Uterus (tissue), 3 donors: ENCODE measurements at regions not wholly inside any gene's neighbourhood (a gene's known extent, or its start where the extent isn't known, plus 50 kb on each side); places are given as distances from the start of the nearest gene placed in this dataset.

ENCODE experiments used
- DNase-seq, 2 donors: peaks; one replicate each; pipeline ENCODE4 v3.0.0-alpha.2; 2019 to 2020
- H3K27ac ChIP-seq, 2 donors: fragments of 200-600 bp; sonication (generic); 1 replicate in 1 of 2; 2 replicates in 1 of 2; pipeline ENCODE4 v1.5.1; 2016 to 2018
- H3K27me3 ChIP-seq, 2 donors: fragments of 200-600 bp; sonication (generic); one replicate each; pipeline ENCODE4 v1.5.1; 2018 to 2019; ENCODE audit warnings: control low read depth in 1 of 2
- H3K36me3 ChIP-seq, 2 donors: fragments of 200-600 bp; sonication (generic); one replicate each; pipeline ENCODE4 v1.5.1; 2019; ENCODE audit warnings: control low read depth in 1 of 2
- H3K4me1 ChIP-seq, 2 donors: fragments of 200-600 bp; sonication (generic); one replicate each; pipeline ENCODE4 v1.5.1; 2018 to 2019; ENCODE audit warnings: control low read depth in 1 of 2
- H3K4me3 ChIP-seq, 2 donors: fragments of 200-600 bp; sonication (generic); 1 replicate in 1 of 2; 2 replicates in 1 of 2; pipeline ENCODE4 v1.5.1; 2018 to 2019; ENCODE audit warnings: mild to moderate bottlenecking in 1 of 2
- H3K9me3 ChIP-seq, 2 donors: fragments of 200-600 bp; sonication (generic); one replicate each; pipeline ENCODE4 v1.5.1; 2019; ENCODE audit warnings: control low read depth in 1 of 2
- POLR2A ChIP-seq, 2 donors: fragments of 450-650 bp; IDR thresholded peaks; one replicate each; pipeline ENCODE4 v1.6.1; 2016; ENCODE audit warnings: antibody characterized with exemption in 2 of 2, mild to moderate bottlenecking in 1 of 2, moderate library complexity in 1 of 2
- intact Hi-C: fragments of 100-400 bp; cut with DNase I; formaldehyde crosslinking; loops from one replicate; pipeline ENCODE4 v1.15.1; 2023; ENCODE audit warnings: low total_unique reads
- TF ChIP-seq, protein P1 (sequence below), 4 experiments: fragments of 200-600 bp in 2 of 4; fragments of 450-650 bp in 2 of 4; sonication (generic) in 2 of 4; IDR thresholded peaks; one replicate each; pipeline ENCODE4 v1.5.1; 2016 to 2019; ENCODE audit warnings: antibody characterized with exemption in 4 of 4, mild to moderate bottlenecking in 2 of 4, moderate library complexity in 1 of 4
- donor health status: DM: yes; HTN: yes; CAD: no.

DNA sequence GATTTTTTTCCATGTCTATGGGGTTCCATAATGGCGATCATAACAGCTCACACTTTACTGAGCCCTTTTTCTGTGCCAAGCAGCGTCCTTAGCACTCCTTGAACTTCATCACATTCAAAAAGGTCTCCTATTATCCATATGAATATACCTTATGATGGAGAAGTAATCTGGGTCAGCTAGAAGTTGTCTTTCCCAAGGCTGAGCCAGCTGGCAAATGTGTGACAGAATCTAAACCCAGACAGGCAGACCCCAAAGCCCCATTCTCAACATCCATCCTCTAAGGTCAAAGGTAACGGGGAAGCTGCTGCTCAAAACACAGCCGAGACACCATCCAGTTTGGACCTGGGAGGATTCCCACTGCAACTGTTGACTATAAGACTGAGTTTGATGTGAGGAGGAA is 249.6 kb downstream of the PRDM2 start:
- intact Hi-C loops, result no loop called here
- DNase-seq, result no peak
- no peaks in the 10 kb centered on the region for H3K4me1 ChIP-seq
- TF ChIP-seq, protein P1, sequence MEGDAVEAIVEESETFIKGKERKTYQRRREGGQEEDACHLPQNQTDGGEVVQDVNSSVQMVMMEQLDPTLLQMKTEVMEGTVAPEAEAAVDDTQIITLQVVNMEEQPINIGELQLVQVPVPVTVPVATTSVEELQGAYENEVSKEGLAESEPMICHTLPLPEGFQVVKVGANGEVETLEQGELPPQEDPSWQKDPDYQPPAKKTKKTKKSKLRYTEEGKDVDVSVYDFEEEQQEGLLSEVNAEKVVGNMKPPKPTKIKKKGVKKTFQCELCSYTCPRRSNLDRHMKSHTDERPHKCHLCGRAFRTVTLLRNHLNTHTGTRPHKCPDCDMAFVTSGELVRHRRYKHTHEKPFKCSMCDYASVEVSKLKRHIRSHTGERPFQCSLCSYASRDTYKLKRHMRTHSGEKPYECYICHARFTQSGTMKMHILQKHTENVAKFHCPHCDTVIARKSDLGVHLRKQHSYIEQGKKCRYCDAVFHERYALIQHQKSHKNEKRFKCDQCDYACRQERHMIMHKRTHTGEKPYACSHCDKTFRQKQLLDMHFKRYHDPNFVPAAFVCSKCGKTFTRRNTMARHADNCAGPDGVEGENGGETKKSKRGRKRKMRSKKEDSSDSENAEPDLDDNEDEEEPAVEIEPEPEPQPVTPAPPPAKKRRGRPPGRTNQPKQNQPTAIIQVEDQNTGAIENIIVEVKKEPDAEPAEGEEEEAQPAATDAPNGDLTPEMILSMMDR (IDR thresholded peaks at IDR 0.05), result no peak
- TF ChIP-seq POLR2A (IDR thresholded peaks at IDR 0.05), result no peak
- H3K27ac ChIP-seq, result peak overlapping the region; percentile 29 to 70
- H3K9me3 ChIP-seq, result no peaks in the 10 kb centered on the region
- no peaks in the 10 kb centered on the region for H3K27me3 ChIP-seq
- no peaks in the 10 kb centered on the region for H3K36me3 ChIP-seq
- H3K4me3 ChIP-seq, result no peak overlapping the region

GRCh38 chr1:13950637-13951036 is 250.6 kb downstream of the PRDM2 start:
- TF ChIP-seq, protein P1 (IDR thresholded peaks at IDR 0.05), result no peak
- no peak for TF ChIP-seq POLR2A (IDR thresholded peaks at IDR 0.05)
- H3K27ac ChIP-seq, result no peak overlapping the region

GRCh38 chr1:13951793-13952751 is 252.1 kb downstream of the PRDM2 start:
- Histone ChIP-seq H3K27me3 (no peaks in the 10 kb centered on the region), H3K4me3 (no peak overlapping the region), H3K4me1 (no peaks in the 10 kb centered on the region), H3K36me3 (no peaks in the 10 kb centered on the region), H3K9me3 (no peaks in the 10 kb centered on the region), H3K27ac (no peak overlapping the region)
- no peak for DNase-seq
- intact Hi-C loops, result no loop called here
- TF ChIP-seq, protein P1 (IDR thresholded peaks at IDR 0.05), result no peak
- TF ChIP-seq POLR2A (IDR thresholded peaks at IDR 0.05), result no peak

More at GRCh38 chr1:13950637-13951036, 250.6 kb downstream of the PRDM2 start:
- DNase-seq, result no peak
- H3K4me3 ChIP-seq, result no peak overlapping the region
- intact Hi-C loops, result no loop called here
- H3K9me3 ChIP-seq, result no peaks in the 10 kb centered on the region
- no peaks in the 10 kb centered on the region for H3K36me3 ChIP-seq
- no peaks in the 10 kb centered on the region for H3K4me1 ChIP-seq
- H3K27me3 ChIP-seq, result no peaks in the 10 kb centered on the region

DNA sequence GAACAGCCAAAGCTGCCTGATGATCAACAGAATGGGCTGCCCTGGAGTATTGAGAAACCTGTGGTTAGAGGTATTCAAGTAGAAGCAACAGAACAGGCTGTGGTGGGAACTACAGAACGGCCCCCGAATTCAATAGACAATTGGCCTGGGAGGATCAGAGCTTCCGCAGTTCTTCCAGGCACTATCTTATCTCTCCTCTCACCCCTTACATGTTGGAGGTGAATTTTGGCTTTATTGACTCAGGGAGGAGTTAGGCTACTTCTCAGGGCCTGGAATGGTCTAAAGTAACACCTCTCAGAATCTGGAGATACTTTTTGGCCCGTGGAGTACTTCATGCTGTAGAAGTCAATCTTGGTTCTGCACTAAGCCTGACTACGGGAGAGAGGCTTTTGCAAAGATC is 253.0 kb downstream of the PRDM2 start:
- no peak for DNase-seq
- H3K27me3 ChIP-seq, result no peaks in the 10 kb centered on the region
- H3K36me3 ChIP-seq, result no peaks in the 10 kb centered on the region
- no peak overlapping the region for H3K27ac ChIP-seq
- intact Hi-C loops, result no loop called here
- no peak overlapping the region for H3K4me3 ChIP-seq
- H3K9me3 ChIP-seq, result no peaks in the 10 kb centered on the region
- H3K4me1 ChIP-seq, result no peaks in the 10 kb centered on the region
- TF ChIP-seq POLR2A (IDR thresholded peaks at IDR 0.05), result no peak
- TF ChIP-seq, protein P1 (IDR thresholded peaks at IDR 0.05), result no peak

- no peak overlapping the region for H3K4me3 ChIP-seq
- no peaks in the 10 kb centered on the region for H3K4me1 ChIP-seq
- intact Hi-C loops, result no loop called here
- H3K9me3 ChIP-seq, result no peaks in the 10 kb centered on the region
- no peaks in the 10 kb centered on the region for H3K36me3 ChIP-seq
- DNase-seq, result no peak
- TF ChIP-seq POLR2A (IDR thresholded peaks at IDR 0.05), result no peak
- TF ChIP-seq, protein P1 (IDR thresholded peaks at IDR 0.05), result no peak
- H3K27me3 ChIP-seq, result no peaks in the 10 kb centered on the region
- no peak overlapping the region for H3K27ac ChIP-seq
Measured at GRCh38 chr1:13956393-13956792, 256.4 kb downstream of the PRDM2 start.
